DMS153 (cell line): ENCODE measurements at regions not wholly inside any gene's neighbourhood (a gene's known extent, or its start where the extent isn't known, plus 50 kb on each side); places are given as distances from the start of the nearest gene placed in this dataset.

Source experiments
- DNase-seq: peaks from one replicate; lab custom pipeline; 2025; lab: John Stamatoyannopoulos, UW

- DNase-seq, result no peak
These were observed 696.3 kb downstream of the NR2F2 start for GRCh38 chr15:97026781-97027180.

- DNase-seq, result no peak
These were observed 697.3 kb downstream of the NR2F2 start for GRCh38 chr15:97027772-97028171.

- DNase-seq, result no peak
These were observed 699.8 kb downstream of the NR2F2 start for GRCh38 chr15:97030251-97030650.

GRCh38 chr15:97036301-97036700 lies 705.8 kb downstream of the NR2F2 start:
- no peak for DNase-seq

GRCh38 chr15:97037080-97037479 lies 706.6 kb downstream of the NR2F2 start:
- no peak for DNase-seq

GRCh38 chr15:97045666-97046421 lies 715.3 kb downstream of the NR2F2 start:
- no peak for DNase-seq

GRCh38 chr15:97052513-97052912 lies 722.0 kb downstream of the NR2F2 start:
- no peak for DNase-seq

- DNase-seq, result no peak
These were observed 723.1 kb downstream of the NR2F2 start for GRCh38 chr15:97053635-97054034.

- no peak for DNase-seq
These were observed 727.0 kb downstream of the NR2F2 start for GRCh38 chr15:97057503-97057902.

- DNase-seq, result no peak
These were observed 728.8 kb downstream of the NR2F2 start for GRCh38 chr15:97059281-97059680.

GRCh38 chr15:97061392-97061791 lies 730.9 kb downstream of the NR2F2 start:
- no peak for DNase-seq

- no peak for DNase-seq
These were observed 741.2 kb downstream of the NR2F2 start for GRCh38 chr15:97071668-97072067.

GRCh38 chr15:97072545-97072944 lies 742.0 kb downstream of the NR2F2 start:
- DNase-seq, result no peak

GRCh38 chr15:97076011-97076410 lies 745.5 kb downstream of the NR2F2 start:
- DNase-seq, result no peak

GRCh38 chr15:97077975-97078374 lies 747.5 kb downstream of the NR2F2 start:
- DNase-seq, result no peak

GRCh38 chr15:97078591-97078990 lies 748.1 kb downstream of the NR2F2 start:
- DNase-seq, result no peak

GRCh38 chr15:97081666-97082226 lies 751.2 kb downstream of the NR2F2 start:
- DNase-seq, result no peak

GRCh38 chr15:97082830-97083229 lies 752.3 kb downstream of the NR2F2 start:
- no peak for DNase-seq

GRCh38 chr15:97084650-97085049 lies 754.1 kb downstream of the NR2F2 start:
- DNase-seq, result no peak

- no peak for DNase-seq
These were observed 755.2 kb downstream of the NR2F2 start for GRCh38 chr15:97085731-97086130.

- no peak for DNase-seq
These were observed 756.7 kb downstream of the NR2F2 start for GRCh38 chr15:97087006-97087741.

- no peak for DNase-seq
These were observed 760.6 kb downstream of the NR2F2 start for GRCh38 chr15:97091093-97091492.

GRCh38 chr15:97092656-97093055 lies 762.2 kb downstream of the NR2F2 start:
- DNase-seq, result no peak
